HEK293T (cell line): ENCODE measurements at regions not wholly inside any gene's neighbourhood (a gene's known extent, or its start where the extent isn't known, plus 50 kb on each side); places are given as distances from the start of the nearest gene placed in this dataset.

Experiments
- CTCF ChIA-PET: fragments of 350-600 bp; formaldehyde crosslinking; extraction: SDS; loops from one replicate; lab custom pipeline; 2021; ENCODE audit warnings: antibody characterized with exemption, inconsistent platforms; lab: Yijun Ruan, JAX
- POLR2A ChIA-PET: fragments of 350-600 bp; formaldehyde crosslinking; extraction: SDS; loops from one replicate; lab custom pipeline; 2020; ENCODE audit warnings: antibody characterized with exemption, inconsistent platforms; lab: Yijun Ruan, JAX
- DNase-seq: peaks from one replicate; pipeline ENCODE4 v3.0.0; 2012; ENCODE audit warnings: mixed read lengths; ENCODE audit errors: extremely low spot score
- ARNT ChIP-seq: fragments of 450-650 bp; IDR thresholded peaks from 2 replicates; pipeline ENCODE4 v1.6.1; 2017; ENCODE audit warnings: mild to moderate bottlenecking
- BHLHE40 ChIP-seq: fragments of 450-650 bp; IDR thresholded peaks from 2 replicates; pipeline ENCODE4 v1.6.1; 2016; ENCODE audit warnings: mild to moderate bottlenecking, moderate library complexity, borderline replicate concordance
- CTBP1 ChIP-seq: fragments of 450-650 bp; IDR thresholded peaks from 2 replicates; pipeline ENCODE4 v1.6.1; 2016; ENCODE audit warnings: borderline replicate concordance
- ELF4 ChIP-seq: fragments of 450-650 bp; IDR thresholded peaks from 2 replicates; pipeline ENCODE4 v1.6.1; 2017; ENCODE audit warnings: antibody characterized with exemption
- FOXA1 ChIP-seq: fragments of 450-650 bp; IDR thresholded peaks from 2 replicates; pipeline ENCODE4 v1.6.1; 2016; ENCODE audit warnings: mild to moderate bottlenecking
- FOXK2 ChIP-seq: fragments of 450-650 bp; IDR thresholded peaks from 2 replicates; pipeline ENCODE4 v1.6.1; 2016; ENCODE audit warnings: mild to moderate bottlenecking
- FOXM1 ChIP-seq: fragments of 450-650 bp; IDR thresholded peaks from 2 replicates; pipeline ENCODE4 v1.6.1; 2017; ENCODE audit warnings: mild to moderate bottlenecking, borderline replicate concordance
- HDGF ChIP-seq: fragments of 450-650 bp; IDR thresholded peaks from 2 replicates; pipeline ENCODE4 v1.6.1; 2017; ENCODE audit warnings: antibody characterized with exemption, borderline replicate concordance
- L3MBTL2 ChIP-seq: fragments of 450-650 bp; conservative IDR thresholded peaks from 2 replicates; pipeline ENCODE4 v1.6.1; 2016; ENCODE audit warnings: mild to moderate bottlenecking
- LEF1 ChIP-seq: fragments of 450-650 bp; IDR thresholded peaks from 2 replicates; pipeline ENCODE4 v1.6.1; 2017; ENCODE audit warnings: mild to moderate bottlenecking, borderline replicate concordance
- NFRKB ChIP-seq: fragments of 450-650 bp; IDR thresholded peaks from 2 replicates; pipeline ENCODE4 v1.6.1; 2016; ENCODE audit warnings: mild to moderate bottlenecking, moderate library complexity
- SP1 ChIP-seq: fragments of 450-650 bp; IDR thresholded peaks from 2 replicates; pipeline ENCODE4 v1.6.1; 2017
- SUZ12 ChIP-seq: fragments of 450-650 bp; IDR thresholded peaks from 2 replicates; pipeline ENCODE4 v1.6.1; 2016; ENCODE audit warnings: mild to moderate bottlenecking
- TARDBP ChIP-seq: fragments of 450-650 bp; IDR thresholded peaks from 2 replicates; pipeline ENCODE4 v1.6.1; 2016
- ZNF384 ChIP-seq: fragments of 450-650 bp; IDR thresholded peaks from 2 replicates; pipeline ENCODE4 v1.6.1; 2016
- TF ChIP-seq, protein P1 (sequence below): fragments of 450-650 bp; IDR thresholded peaks from 2 replicates; pipeline ENCODE4 v1.6.1; 2016

DNA sequence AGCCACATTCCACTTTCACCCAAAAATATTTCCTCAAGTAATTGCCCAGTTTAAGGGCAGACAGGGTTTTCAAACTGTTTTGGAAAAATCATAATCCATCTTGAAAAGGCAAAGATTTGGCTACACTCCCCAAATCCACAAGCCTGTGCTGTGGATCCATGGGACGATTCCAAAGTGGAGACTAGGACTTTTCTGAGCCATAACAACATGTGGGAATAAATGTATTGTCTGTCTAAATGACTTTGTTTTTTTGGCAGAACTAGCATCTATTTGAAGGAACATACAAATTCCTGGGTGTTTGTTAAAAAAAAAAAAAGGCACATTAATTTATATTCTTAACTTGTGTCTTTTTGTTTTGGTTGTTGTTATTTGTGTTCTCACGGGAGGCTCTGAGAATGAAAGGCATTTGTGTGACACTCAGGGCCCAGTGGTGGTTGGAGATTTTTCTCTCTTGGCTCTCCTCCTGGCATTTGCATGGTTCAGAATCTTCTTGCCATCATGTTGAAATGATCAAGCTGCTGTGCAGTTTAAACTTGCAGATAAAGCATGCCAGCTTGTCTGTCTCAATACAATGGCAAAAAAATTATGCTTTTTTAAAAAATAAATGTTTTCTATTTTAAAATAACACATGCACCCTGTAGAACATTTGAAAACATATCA, 277.4 kb downstream of the EN1 start:
- TF ChIP-seq CTBP1: no peak
- TF ChIP-seq, protein P1, sequence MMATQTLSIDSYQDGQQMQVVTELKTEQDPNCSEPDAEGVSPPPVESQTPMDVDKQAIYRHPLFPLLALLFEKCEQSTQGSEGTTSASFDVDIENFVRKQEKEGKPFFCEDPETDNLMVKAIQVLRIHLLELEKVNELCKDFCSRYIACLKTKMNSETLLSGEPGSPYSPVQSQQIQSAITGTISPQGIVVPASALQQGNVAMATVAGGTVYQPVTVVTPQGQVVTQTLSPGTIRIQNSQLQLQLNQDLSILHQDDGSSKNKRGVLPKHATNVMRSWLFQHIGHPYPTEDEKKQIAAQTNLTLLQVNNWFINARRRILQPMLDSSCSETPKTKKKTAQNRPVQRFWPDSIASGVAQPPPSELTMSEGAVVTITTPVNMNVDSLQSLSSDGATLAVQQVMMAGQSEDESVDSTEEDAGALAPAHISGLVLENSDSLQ: no peak
- no peak for TF ChIP-seq ARNT
- TF ChIP-seq L3MBTL2: no peak
- no peak for TF ChIP-seq ZNF384
- TF ChIP-seq BHLHE40: no peak
- no peak for TF ChIP-seq FOXK2
- no peak for TF ChIP-seq NFRKB
- TF ChIP-seq SUZ12: no peak
- no peak for TF ChIP-seq LEF1
- no peak for DNase-seq
- ChIA-PET POLR2A (no interaction called here), CTCF (interaction anchor here (0.9 kb wide), 1 partner anchor 16 kb away, joined by 3 read pairs; no protein-coding TSS in a partner anchor)

DNA sequence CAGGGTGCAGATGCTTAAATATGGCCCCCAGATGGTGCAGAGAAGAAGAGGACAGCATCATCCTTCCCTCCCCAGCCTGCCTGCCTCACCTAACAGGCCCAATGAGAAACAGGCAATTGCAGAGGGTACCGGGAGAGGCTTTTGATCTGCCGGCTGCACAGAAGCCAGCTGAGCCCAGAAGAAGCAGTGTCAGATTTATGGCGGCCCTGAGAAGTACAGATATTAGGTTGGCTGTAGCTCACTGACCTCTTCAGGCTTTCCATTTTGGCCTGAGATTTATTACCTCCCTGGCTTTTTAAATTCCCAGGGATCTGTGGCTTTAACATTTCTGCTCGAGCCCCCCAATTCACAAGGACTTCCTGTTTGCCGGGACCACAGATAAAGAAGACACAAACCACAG, 278.7 kb downstream of the EN1 start:
- ChIA-PET CTCF (interaction anchor here (0.6 kb wide), 1 partner anchor 304 kb away, joined by 3 read pairs; no protein-coding TSS in a partner anchor), POLR2A (no interaction called here)
- no peak for DNase-seq
- no peak for TF ChIP-seq SUZ12

DNA sequence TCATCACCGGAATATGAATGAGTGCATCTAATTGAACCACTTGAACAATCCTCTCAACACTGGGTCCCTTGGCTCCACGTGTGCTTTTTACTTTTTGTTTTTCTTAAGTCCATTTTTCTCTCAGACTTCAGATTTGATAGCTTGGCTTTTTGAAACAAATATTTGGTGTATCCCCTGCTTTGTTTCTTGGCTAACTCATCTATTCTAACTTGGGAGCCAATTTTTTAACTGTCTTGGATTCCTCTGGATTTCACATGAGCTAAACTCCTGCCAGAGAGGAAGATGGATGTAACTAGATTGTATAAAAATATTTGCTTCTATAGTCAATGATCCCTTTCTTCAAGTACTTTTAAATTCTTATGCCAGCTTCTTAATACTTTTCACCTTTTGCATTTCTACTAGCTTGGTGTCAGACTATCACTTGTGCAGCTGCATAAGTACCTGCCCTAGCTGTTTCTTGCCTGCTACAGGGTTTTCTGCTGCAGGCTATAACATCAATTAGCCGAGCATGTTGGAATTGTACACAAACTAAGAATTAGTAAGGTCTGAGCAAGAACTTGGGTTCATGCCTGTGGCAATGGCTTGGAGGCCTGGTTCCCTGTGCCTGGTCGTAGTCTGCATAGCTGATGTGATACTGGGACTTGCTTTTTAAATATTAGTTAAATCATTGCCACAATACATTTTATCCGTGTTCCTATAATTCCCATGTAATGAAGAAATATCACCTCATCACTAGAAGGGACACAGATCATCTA, 281.5 kb downstream of the EN1 start:
- POLR2A ChIA-PET: no interaction called here
- no peak for DNase-seq
- CTCF ChIA-PET: interaction anchor here (0.6 kb wide), 1 partner anchor 560 kb away, joined by 5 read pairs; no protein-coding TSS in a partner anchor
- TF ChIP-seq LEF1: no peak
- no peak for TF ChIP-seq SP1
- TF ChIP-seq TARDBP: no peak
- TF ChIP-seq NFRKB: no peak
- TF ChIP-seq ARNT: no peak
- TF ChIP-seq SUZ12: no peak
- no peak for TF ChIP-seq FOXK2
- no peak for TF ChIP-seq ELF4
- no peak for TF ChIP-seq ZNF384

DNA sequence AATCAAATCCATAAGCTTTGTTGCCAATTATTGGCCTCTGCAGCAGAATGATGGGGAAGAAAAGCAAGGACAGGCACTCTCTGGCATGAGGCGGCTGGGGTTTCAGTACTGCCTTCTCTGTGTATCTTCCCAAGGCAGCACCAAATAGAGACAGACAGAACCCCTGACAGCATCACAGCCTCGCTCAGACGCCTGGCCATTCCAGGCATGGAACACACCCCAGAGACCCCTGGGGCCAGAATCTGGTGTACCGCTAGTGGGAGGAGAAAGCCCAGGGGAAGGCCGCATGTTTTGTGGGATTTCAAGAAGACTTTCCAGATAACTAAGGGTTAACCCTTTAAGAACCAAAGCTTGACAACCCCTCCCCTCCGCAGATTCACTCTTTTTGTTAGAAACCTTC, 282.1 kb downstream of the EN1 start:
- TF ChIP-seq ELF4 (no peak), BHLHE40 (no peak), SUZ12 (no peak), TARDBP (no peak), ARNT (no peak), LEF1 (no peak), CTBP1 (no peak), FOXA1 (no peak), FOXM1 (no peak), SP1 (no peak), HDGF (no peak), L3MBTL2 (no peak), FOXK2 (no peak), ZNF384 (no peak)
- TF ChIP-seq, protein P1: no peak
- CTCF ChIA-PET: interaction anchor here (0.6 kb wide), 1 partner anchor 560 kb away, joined by 5 read pairs; no protein-coding TSS in a partner anchor
- no peak for DNase-seq
- POLR2A ChIA-PET: no interaction called here

DNA sequence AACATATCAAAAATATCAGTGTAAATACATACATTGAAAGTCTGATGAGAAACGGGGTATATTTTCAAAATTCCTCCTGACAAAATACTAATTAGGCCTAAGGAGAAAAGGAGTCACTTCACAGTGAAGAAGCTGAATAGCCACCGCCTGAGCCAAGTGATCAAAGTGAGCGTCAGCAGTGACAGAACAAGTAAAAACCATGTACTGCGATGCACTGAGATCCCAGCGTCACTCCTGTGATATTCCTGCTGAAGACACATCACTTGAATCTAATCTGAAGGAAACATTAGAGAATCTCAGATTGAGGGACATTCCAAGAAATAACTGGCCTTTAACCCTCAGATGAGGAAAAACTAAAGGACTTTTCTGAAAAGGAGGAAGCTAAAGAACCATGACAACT, 285.3 kb downstream of the EN1 start:
- DNase-seq: no peak
- ChIA-PET CTCF (no interaction called here), POLR2A (no interaction called here)
- TF ChIP-seq LEF1 (no peak), ELF4 (no peak), FOXA1 (no peak), HDGF (no peak), ARNT (no peak), FOXM1 (no peak), SP1 (no peak), SUZ12 (no peak), NFRKB (no peak), FOXK2 (no peak), ZNF384 (no peak), BHLHE40 (no peak), L3MBTL2 (no peak), TARDBP (no peak), CTBP1 (no peak)
- TF ChIP-seq, protein P1: no peak

DNA sequence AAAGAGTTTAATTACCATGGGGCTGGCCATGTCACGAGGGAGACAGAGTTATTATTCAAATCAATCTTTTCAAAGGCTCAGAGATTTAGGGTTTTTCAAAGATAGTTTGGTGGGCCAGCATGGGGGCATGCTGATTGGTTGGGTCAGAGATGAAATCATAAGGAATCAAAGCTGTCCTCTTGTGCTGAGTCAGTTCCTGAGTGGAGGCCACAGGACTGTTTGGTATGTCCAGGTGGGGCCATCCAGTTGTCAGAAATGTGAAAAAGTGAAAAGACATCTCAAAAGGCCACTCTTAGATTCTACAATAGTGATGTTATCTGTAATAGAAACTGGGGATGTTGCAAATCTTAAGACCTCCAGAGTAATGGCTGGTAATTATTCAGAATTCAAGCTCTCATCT, 288.6 kb downstream of the EN1 start:
- no peak for TF ChIP-seq ZNF384
- TF ChIP-seq FOXK2: no peak
- no peak for TF ChIP-seq FOXM1
- TF ChIP-seq ELF4: no peak
- TF ChIP-seq, protein P1: no peak
- no peak for TF ChIP-seq HDGF
- TF ChIP-seq SP1: no peak
- no peak for TF ChIP-seq LEF1
- TF ChIP-seq BHLHE40: no peak
- TF ChIP-seq ARNT: no peak
- no peak for TF ChIP-seq SUZ12
- CTCF ChIA-PET: no interaction called here
- POLR2A ChIA-PET: no interaction called here
- no peak for DNase-seq
